COLO668 (cell line): ENCODE measurements at regions not wholly inside any gene's neighbourhood (a gene's known extent, or its start where the extent isn't known, plus 50 kb on each side); places are given as distances from the start of the nearest gene placed in this dataset.
"Not testable (repeated sequence)": the region's sequence is repeated elsewhere in the genome, so short reads cannot be mapped to it uniquely, and the experiment has no call there.

Experiments
- DNase-seq: peaks from one replicate; lab custom pipeline; 2025; ENCODE audit not compliant: unreplicated experiment; lab: John Stamatoyannopoulos, UW

DNA sequence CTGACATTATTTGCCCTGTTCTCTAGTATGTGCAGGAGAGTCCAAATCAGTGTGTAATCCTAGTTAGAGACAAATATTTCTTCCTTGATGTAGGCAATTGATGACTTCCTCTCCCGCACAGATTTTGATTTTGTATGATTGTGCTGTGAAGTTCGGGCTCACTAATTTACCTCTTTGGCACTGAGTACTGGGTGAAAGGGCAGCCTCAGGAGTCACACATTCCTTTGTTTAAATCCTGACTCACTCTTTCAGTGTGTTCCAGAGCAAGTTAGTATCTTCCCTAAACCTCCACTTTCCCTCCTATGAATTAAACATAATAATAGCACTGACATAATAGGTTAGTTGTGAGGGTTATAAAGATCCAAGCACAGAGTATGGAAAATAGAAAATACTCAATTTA, 269.7 kb downstream of the ISL1 start:
- DNase-seq = no peak

DNA sequence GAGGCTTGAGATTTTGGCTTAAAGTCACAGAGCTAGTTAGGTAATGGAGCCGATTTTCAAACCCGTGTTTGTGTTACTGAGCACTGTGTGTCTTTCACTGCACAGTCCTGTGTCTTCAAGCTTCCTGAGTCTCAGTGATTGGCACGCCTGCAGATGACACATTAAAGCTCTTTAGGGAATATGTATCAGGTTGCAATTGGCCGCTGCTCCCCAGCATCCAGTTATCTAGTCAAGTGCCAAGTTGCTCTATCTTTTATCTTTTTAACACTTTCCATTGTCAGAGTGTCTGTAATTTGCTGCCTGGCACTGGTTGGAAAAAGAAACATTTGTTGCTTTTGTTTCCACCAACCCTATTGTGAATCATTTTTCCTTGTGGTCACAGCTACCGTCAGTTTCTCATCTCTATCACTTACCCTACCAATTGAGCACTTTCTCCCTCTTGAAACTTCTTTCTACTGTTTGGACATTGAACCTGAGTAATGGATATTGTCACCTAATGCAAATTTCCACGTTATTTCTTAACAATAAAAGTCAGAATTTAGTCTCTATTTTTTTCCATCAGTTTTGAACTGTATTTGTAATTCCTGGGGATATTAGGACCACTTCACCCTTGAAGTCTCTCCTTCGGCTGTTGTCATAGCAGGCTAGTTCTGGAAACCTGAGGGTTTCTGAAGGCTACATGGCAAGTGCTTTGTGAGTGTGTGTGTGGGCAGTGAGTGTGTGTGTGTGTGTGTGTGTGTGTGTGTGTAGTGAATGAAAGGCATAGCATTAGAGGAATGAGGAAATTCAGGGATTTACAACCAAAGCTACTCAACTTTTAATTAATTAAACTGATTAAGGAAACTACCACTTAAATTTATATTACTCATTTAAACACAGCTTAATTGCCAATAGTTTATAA, 274.3 kb downstream of the ISL1 start:
- no peak for DNase-seq

GRCh38 chr5:51661646-51662265, 278.5 kb downstream of the ISL1 start:
- DNase-seq = no peak

GRCh38 chr5:51664491-51665250, 281.4 kb downstream of the ISL1 start:
- no peak for DNase-seq

DNA sequence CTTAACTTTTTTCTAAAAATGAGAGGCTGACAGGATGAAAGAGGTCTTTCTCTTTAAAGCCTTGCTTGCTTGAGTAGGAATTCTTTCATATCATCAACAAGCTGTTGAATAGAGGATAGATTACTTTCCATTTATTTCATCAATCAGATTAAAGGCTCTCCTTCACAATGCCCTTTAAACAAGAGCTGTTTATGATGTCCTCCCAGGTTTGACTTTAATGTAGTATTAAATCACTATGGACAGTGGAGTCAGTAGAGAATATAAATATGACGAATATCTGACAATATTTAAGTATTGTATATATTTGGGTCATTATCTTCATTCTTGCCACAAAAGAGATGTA, 282.0 kb downstream of the ISL1 start:
- no peak for DNase-seq

DNA sequence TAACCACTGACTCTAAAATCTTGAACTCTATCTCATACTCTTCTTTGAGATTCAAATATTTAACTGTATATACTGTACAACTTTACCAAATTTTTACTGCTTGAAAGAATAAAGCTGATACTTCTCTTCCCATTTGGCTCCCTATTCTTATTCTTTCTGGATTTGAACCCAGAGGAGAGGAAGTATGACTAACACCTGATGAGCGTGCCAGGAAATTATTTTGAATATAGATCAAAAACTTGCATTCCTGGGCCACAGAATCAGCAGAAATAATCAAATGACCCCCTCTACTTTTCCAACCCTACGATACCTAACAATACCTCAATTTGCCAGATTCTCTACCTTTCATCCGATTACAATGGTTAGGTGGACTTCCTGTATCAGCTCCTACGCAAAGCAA, 285.8 kb downstream of the ISL1 start:
- DNase-seq = no peak

DNA sequence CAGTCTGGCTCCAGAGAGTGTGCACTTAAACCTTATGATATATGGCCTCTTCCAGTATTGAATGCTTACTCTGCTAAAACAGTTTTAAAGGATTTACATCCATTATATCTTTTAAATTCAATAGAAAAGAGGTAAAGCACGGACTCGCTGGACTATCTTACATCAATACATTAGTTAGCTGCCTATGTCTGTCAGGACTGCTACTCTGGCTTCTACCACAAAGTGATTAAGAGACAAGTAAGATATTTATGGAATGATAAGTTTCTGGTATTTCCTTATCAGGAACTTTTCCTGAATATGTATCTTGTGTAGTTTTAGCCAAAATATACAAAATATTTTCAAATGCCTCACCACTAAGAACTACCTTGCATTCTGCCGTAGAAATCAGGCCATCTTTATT, 295.1 kb downstream of the ISL1 start:
- no peak for DNase-seq

GRCh38 chr5:51679286-51679685, 296.0 kb downstream of the ISL1 start:
- DNase-seq = no peak

DNA sequence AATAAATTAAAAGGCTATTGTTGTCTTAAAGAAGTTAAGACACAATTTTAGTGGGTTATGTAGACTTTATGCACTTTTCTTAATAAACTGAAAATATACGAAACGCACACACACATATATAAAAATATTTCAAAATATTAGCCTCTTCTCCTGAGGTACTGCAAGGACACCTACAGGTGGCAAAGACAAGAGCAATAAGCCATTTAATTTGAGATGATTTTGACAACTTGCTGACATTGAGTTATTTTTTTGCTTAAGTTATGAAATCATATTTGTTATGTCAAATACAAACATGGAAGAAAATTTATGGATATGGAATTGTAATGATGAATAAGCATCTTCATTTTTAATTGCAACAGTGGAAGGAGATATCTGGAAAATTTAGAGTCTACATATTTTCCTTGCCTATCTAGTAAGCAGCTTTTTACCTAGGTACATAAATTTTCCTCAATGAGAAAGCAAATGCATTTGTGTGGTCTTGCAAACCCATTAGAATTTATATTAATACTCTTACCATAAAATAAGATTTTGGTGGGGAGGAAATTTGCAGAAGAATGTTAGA, 301.6 kb downstream of the ISL1 start:
- no peak for DNase-seq

GRCh38 chr5:51685419-51685818, 302.2 kb downstream of the ISL1 start:
- no peak for DNase-seq

- DNase-seq = no peak
Observed at GRCh38 chr5:51686622-51687021, 303.4 kb downstream of the ISL1 start.

GRCh38 chr5:51691538-51692079, 308.4 kb downstream of the ISL1 start:
- DNase-seq = no peak

DNA sequence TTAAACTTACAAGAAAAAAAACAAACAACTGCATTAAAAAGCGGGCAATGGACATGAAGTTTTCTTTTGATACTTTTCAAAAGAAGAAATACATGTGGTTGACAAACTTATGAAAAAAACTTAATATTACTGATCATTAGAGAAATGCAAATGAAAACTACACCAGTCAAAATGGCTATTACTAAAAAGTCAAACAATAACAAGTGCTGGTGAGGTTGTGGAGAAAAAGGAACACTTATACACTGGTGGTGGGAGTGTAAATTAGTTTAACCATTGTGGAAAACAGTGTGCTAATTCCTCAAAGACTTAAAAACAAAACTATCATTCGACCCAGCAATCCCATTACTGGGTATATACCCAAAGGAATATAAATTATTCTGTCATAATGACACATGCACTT, 311.6 kb downstream of the ISL1 start:
- DNase-seq = no peak

DNA sequence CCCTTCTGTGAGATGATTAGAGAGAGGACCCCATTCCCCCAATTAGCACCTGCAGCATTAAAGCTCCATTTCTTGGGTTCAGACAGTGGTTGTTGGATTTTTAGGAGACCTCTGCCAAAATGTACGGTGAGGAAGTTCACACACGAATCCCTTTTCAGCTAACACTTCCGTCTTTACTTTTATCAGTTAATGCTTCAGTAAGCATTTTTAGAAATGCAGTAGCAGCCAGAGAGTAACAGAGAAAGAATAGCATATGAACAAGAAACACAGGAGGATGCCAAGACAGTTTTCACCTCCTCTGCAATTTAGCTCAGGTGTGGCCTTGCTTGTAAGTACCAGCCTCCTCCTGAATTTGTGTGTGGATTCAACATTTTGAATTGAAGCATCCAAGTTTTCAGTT, 312.9 kb downstream of the ISL1 start:
- no peak for DNase-seq

DNA sequence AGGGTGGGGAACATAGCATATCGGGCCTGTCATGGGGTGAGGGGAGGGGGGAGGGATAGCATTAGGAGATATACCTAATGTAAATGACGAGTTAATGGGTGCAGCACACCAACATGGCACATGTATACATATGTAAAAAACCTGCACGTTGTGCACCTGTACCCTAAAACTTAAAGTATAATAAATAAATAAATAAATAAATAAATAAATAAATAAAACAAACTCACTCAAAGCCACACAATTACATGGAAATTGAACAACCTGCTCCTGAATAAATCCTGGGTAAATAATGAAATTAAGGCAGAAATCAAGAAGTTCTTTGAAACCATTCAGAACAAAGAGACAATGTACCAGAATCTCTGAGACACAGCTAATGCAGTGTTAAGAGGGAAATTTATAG, 318.8 kb downstream of the ISL1 start:
- not testable (repeated sequence) for DNase-seq

GRCh38 chr5:51712201-51712600, 329.0 kb downstream of the ISL1 start:
- no peak for DNase-seq

DNA sequence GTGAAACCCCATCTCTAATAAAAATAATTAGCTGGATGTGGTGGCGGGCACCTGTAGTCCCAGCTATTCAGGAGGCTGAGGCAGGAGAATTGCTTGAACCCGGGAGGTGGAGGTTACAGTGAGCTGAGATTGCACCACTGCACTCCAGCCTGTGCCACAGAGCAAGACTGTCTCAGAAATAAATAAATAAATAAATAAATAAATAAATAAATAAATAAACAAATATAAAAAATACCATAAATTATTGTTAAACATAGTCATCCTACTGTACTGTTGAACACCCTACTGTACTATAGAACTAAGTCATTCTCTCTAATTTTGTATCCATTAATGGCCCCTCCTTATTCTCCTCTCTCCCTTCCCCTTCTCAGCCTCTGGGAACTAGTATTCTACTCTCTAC, 332.2 kb downstream of the ISL1 start:
- not testable (repeated sequence) for DNase-seq

DNA sequence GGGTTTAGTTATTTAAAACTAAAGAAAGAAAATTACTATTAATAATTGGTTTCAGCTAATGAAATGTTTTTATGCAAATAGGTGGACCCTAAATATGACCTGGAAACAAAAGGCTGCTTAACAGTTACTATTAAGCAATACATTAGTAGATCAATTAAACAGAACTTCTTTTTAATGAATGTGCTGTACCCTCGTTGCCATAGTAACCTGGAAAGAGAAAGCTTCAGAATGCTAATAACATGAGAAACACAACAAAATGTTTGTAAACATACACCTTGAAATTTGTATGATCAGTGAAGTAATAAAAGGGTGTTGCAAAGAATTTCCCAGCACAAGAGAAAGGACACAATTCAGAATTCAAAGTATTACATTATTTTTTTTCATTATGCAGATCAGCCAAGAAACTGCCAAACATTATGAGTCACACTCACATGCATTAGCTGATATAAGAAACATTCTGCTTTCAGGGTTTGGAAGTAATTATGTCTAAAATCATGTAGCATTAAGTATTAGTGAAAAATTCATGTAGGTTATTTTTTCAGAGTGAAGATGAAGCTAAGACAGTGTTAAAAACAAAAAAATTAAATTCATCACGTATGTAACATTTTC, 348.3 kb downstream of the ISL1 start:
- DNase-seq = no peak

DNA sequence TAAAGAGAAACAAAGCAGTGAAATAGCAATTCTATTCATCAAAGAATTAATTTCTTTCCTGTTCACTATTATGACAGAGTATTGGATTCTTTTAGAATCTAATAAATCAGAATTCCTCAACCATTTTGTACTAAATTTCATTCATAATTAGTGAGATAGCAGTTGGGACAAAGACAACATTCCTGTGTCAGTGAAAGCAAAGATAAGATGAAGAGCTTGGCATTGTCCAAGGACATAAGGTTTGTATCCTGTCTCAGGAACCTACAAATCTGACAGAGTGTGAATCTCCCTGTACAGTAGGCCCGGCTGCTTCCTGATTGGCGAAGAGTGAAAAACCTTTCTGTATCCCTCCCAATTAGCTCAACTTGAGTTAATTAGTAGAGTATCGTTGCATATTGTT, 349.1 kb downstream of the ISL1 start:
- DNase-seq = no peak

- no peak for DNase-seq
Observed at GRCh38 chr5:51734677-51735076, 351.4 kb downstream of the ISL1 start.

GRCh38 chr5:51746023-51746422, 362.8 kb downstream of the ISL1 start:
- DNase-seq = no peak
